ENCODE measurements at regions not wholly inside any gene's neighbourhood (a gene's known extent, or its start where the extent isn't known, plus 50 kb on each side); places are given as distances from the start of the nearest gene placed in this dataset.
A peak's percentile ranks its signal among the peaks of the same experiment; 100 is the strongest.

DNA sequence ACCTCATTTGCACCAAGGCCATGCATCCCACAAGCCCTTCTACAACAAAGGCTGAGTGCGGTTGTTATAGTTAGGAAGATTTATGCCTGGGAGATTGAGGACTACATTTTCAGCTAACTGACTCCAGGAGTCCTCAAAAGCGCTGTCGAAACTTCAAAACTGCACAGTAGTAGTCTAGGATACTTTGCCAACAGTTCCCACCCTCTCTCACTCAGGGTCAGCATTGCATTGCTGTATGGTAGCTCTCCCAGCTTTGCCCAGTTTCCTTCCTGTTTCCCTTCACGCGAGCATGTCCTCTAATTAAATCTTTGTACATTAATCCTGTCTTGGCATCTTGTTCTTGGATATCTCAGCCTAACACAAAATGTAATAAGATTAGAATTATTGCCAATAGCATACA, 420.6 kb upstream of the UBE2E3 start:
- WGBS, 2 donors = 35 to 57% methylated on average over 5 of the region's 5 CpGs
- no peak overlapping the region for H3K27ac ChIP-seq
- TF ChIP-seq CTCF (IDR thresholded peaks at IDR 0.05) (no peak), POLR2A (IDR thresholded peaks at IDR 0.05) (no peak)
- DNase-seq = no peak
- H3K4me3 ChIP-seq = no peak overlapping the region
- H3K9me3 ChIP-seq = no peaks in the 10 kb centered on the region
- no peaks in the 10 kb centered on the region for H3K4me1 ChIP-seq
- no peaks in the 10 kb centered on the region for H3K36me3 ChIP-seq (ENCODE audit: low read depth, missing control alignments)
- intact Hi-C loops (cut with DNase I; ENCODE audit: low total_unique reads) = no loop called here
- H3K27me3 ChIP-seq = no peaks in the 10 kb centered on the region

DNA sequence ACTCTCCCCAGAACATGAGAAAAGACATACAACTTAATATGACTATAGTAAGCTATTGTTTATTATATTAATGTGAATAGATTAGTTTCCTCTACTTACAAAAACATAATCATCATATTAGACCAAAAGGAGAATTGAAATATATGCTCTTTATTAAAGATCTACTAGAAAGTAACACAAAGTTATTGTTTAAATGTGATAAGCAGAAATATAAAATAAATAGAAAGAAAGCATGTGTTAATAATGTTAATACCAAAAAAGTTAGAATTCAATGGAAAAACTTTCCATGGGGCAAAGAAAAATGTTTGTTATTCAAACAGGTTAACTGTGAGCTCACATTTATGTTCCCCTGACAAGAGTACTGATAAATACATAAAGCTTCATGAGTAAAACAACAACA, 421.4 kb upstream of the UBE2E3 start:
- TF ChIP-seq POLR2A (IDR thresholded peaks at IDR 0.05) (no peak), CTCF (IDR thresholded peaks at IDR 0.05) (no peak)
- no peak overlapping the region for H3K4me3 ChIP-seq
- intact Hi-C loops (cut with DNase I; ENCODE audit: low total_unique reads) = no loop called here
- H3K36me3 ChIP-seq (ENCODE audit: low read depth, missing control alignments) = no peaks in the 10 kb centered on the region
- H3K4me1 ChIP-seq = no peaks in the 10 kb centered on the region
- H3K27ac ChIP-seq = no peak overlapping the region
- H3K9me3 ChIP-seq = no peaks in the 10 kb centered on the region
- no peak for DNase-seq
- no peaks in the 10 kb centered on the region for H3K27me3 ChIP-seq

DNA sequence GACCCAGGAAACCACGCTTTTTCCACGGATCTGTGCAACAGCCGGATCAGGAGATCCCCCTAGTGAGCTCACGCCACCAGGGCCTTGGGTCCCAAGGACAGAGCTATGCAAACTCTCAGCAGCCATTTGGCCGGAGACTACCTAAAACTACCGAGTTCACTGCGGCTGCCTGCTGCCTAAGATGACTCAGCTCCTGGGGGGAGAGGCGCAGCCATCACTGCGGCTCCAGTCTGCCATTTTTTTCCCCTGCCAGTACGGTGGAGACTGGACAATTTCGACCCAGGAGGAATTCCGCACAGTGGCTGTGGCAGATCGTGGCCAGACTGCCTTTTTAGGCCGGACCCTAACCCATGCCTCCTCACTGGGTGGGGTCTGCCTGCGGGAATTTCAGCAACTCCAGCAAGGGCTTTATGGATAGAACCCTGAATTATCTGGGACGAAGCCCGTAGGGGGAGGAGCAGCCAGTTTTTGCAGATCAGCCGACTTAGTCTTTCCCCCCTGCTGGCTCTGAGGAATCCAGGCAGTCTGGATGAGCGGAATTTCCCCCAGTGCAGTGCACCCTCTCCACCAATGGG, 424.9 kb upstream of the UBE2E3 start:
- TF ChIP-seq CTCF (IDR thresholded peaks at IDR 0.05) (no peak), POLR2A (IDR thresholded peaks at IDR 0.05) (no peak)
- no peak for DNase-seq
- WGBS, 2 donors = 67 to 79% methylated on average over 13 to 19 of the region's 19 CpGs
- no peak overlapping the region for H3K27ac ChIP-seq
- intact Hi-C loops (cut with DNase I; ENCODE audit: low total_unique reads) = no loop called here
- H3K9me3 ChIP-seq = no peaks in the 10 kb centered on the region
- no peaks in the 10 kb centered on the region for H3K36me3 ChIP-seq (ENCODE audit: low read depth, missing control alignments)
- H3K4me1 ChIP-seq = no peaks in the 10 kb centered on the region
- H3K27me3 ChIP-seq = no peaks in the 10 kb centered on the region
- H3K4me3 ChIP-seq = peak overlapping the region; percentile 17 to 39

DNA sequence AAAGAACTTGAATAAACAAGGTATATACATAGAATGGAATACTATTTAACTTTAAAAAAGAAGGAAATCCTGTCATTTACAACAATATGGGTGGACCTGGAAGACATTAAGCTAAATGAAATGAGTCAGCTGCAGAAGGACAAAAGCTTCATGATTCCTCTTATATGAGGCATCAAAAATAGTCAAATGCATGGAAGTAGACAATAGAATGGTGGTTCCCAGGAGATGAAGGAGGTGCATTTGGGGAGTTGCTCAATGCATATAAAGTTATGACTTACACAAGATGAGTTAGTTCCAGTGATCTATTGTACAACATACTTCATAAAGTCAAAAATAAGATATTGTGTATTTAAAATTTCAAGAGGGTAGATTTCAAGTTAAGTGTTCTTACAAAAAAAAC, 426.1 kb upstream of the UBE2E3 start:
- H3K36me3 ChIP-seq (ENCODE audit: low read depth, missing control alignments) = no peaks in the 10 kb centered on the region
- no peak for TF ChIP-seq CTCF (IDR thresholded peaks at IDR 0.05)
- no peak for TF ChIP-seq POLR2A (IDR thresholded peaks at IDR 0.05)
- intact Hi-C loops (cut with DNase I; ENCODE audit: low total_unique reads) = no loop called here
- H3K9me3 ChIP-seq = no peaks in the 10 kb centered on the region
- no peaks in the 10 kb centered on the region for H3K27me3 ChIP-seq
- no peaks in the 10 kb centered on the region for H3K4me1 ChIP-seq
- DNase-seq = no peak
- no peak overlapping the region for H3K27ac ChIP-seq
- no peak overlapping the region for H3K4me3 ChIP-seq

GRCh38 chr2:180553094-180553715, 427.2 kb upstream of the UBE2E3 start:
- intact Hi-C loops (cut with DNase I; ENCODE audit: low total_unique reads) = no loop called here
- no peaks in the 10 kb centered on the region for H3K36me3 ChIP-seq (ENCODE audit: low read depth, missing control alignments)
- no peak for DNase-seq

More at GRCh38 chr2:180553094-180553715, 427.2 kb upstream of the UBE2E3 start:
- Histone ChIP-seq H3K4me1 (no peaks in the 10 kb centered on the region), H3K27me3 (no peaks in the 10 kb centered on the region), H3K4me3 (no peak overlapping the region), H3K9me3 (no peaks in the 10 kb centered on the region), H3K27ac (no peak overlapping the region)
- TF ChIP-seq CTCF (IDR thresholded peaks at IDR 0.05) (no peak), POLR2A (IDR thresholded peaks at IDR 0.05) (no peak)
